ENCODE measurements at regions not wholly inside any gene's neighbourhood (a gene's known extent, or its start where the extent isn't known, plus 50 kb on each side); places are given as distances from the start of the nearest gene placed in this dataset.

DNA sequence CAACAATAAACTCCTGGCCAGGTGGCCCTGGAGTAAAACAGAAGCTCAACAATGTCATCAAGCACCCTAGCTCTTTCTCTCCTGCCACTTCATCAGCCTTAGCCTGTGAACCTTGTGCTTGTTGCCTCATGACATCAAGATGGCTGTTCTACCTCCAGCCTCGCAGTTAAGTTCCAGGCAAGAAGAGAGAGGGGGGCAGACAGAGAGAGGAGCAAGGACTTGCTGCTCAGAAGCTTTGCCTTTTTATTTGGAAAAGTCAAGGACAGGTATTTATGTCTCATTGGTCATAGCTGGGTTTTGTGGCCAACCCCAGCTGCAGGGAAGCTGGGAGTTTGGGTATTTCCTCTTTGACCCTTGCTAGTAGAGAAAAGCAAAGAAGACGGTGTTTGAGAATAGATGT is 60.3 kb upstream of the GADD45A start:
- TF ChIP-seq POLR2AphosphoS5 (IDR thresholded peaks at IDR 0.05; ENCODE audit: low read depth, low read length) = no peak
- TF ChIP-seq POLR2A (IDR thresholded peaks at IDR 0.05; ENCODE audit: low read depth, low read length) = no peak

Data from GM12892 (cell line).